Gastroesophageal sphincter (tissue), 3 donors: ENCODE measurements at regions not wholly inside any gene's neighbourhood (a gene's known extent, or its start where the extent isn't known, plus 50 kb on each side); places are given as distances from the start of the nearest gene placed in this dataset.

Source experiments
- POLR2A ChIP-seq, 2 donors: fragments of 450-650 bp; IDR thresholded peaks; one replicate each; pipeline ENCODE4 v1.6.1; 2017; ENCODE audit warnings: antibody characterized with exemption in 2 of 2, mild to moderate bottlenecking in 2 of 2, moderate library complexity in 1 of 2
- TF ChIP-seq, protein P1 (sequence below), 4 experiments: fragments of 200-600 bp in 2 of 4; fragments of 450-650 bp in 2 of 4; sonication (generic) in 1 of 4; IDR thresholded peaks; one replicate each; pipeline ENCODE4 v1.5.1; 2017 to 2019; ENCODE audit warnings: antibody characterized with exemption in 4 of 4, mild to moderate bottlenecking in 2 of 4, moderate library complexity in 2 of 4

- no peak for TF ChIP-seq POLR2A (IDR thresholded peaks at IDR 0.05)
- TF ChIP-seq, protein P1, sequence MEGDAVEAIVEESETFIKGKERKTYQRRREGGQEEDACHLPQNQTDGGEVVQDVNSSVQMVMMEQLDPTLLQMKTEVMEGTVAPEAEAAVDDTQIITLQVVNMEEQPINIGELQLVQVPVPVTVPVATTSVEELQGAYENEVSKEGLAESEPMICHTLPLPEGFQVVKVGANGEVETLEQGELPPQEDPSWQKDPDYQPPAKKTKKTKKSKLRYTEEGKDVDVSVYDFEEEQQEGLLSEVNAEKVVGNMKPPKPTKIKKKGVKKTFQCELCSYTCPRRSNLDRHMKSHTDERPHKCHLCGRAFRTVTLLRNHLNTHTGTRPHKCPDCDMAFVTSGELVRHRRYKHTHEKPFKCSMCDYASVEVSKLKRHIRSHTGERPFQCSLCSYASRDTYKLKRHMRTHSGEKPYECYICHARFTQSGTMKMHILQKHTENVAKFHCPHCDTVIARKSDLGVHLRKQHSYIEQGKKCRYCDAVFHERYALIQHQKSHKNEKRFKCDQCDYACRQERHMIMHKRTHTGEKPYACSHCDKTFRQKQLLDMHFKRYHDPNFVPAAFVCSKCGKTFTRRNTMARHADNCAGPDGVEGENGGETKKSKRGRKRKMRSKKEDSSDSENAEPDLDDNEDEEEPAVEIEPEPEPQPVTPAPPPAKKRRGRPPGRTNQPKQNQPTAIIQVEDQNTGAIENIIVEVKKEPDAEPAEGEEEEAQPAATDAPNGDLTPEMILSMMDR (IDR thresholded peaks at IDR 0.05), result no peak
These were observed 824.6 kb upstream of the SEMA6D start for GRCh38 chr15:46892621-46893160.
